ENCODE measurements at regions not wholly inside any gene's neighbourhood (a gene's known extent, or its start where the extent isn't known, plus 50 kb on each side); places are given as distances from the start of the nearest gene placed in this dataset.

GRCh38 chr1:177571485-177572076 is 398.3 kb downstream of the SEC16B start:
- no peak overlapping the region for H3K4me3 ChIP-seq (ENCODE audit: low read depth, low read length)
- H3K27me3 ChIP-seq (ENCODE audit: control insufficient read depth, insufficient read depth, low read length): no peaks in the 10 kb centered on the region
- H3K27ac ChIP-seq (ENCODE audit: low read depth, low read length): no peak overlapping the region

GRCh38 chr1:177571076-177571475 is 398.8 kb downstream of the SEC16B start:
- no peak overlapping the region for H3K27ac ChIP-seq (ENCODE audit: low read depth, low read length)
- no peaks in the 10 kb centered on the region for H3K27me3 ChIP-seq (ENCODE audit: control insufficient read depth, insufficient read depth, low read length)
- no peak overlapping the region for H3K9ac ChIP-seq (ENCODE audit: low read depth, low read length)
- no peaks in the 10 kb centered on the region for H3K9me3 ChIP-seq (ENCODE audit: control insufficient read depth, insufficient read depth, low read length)
- H3K4me1 ChIP-seq (ENCODE audit: control insufficient read depth, insufficient read depth, low read length): no peaks in the 10 kb centered on the region
- no peaks in the 10 kb centered on the region for H3K36me3 ChIP-seq (ENCODE audit: control insufficient read depth, insufficient read depth, low read length)
- no peak overlapping the region for H3K4me3 ChIP-seq (ENCODE audit: low read depth, low read length)

More at GRCh38 chr1:177571485-177572076, 398.3 kb downstream of the SEC16B start:
- Histone ChIP-seq H3K9ac (ENCODE audit: low read depth, low read length) (no peak overlapping the region), H3K36me3 (ENCODE audit: control insufficient read depth, insufficient read depth, low read length) (no peaks in the 10 kb centered on the region), H3K9me3 (ENCODE audit: control insufficient read depth, insufficient read depth, low read length) (no peaks in the 10 kb centered on the region), H3K4me1 (ENCODE audit: control insufficient read depth, insufficient read depth, low read length) (no peaks in the 10 kb centered on the region)

- Histone ChIP-seq H3K9ac (ENCODE audit: low read depth, low read length) (no peak overlapping the region), H3K27me3 (ENCODE audit: control insufficient read depth, insufficient read depth, low read length) (no peaks in the 10 kb centered on the region), H3K4me3 (ENCODE audit: low read depth, low read length) (no peak overlapping the region), H3K36me3 (ENCODE audit: control insufficient read depth, insufficient read depth, low read length) (no peaks in the 10 kb centered on the region), H3K9me3 (ENCODE audit: control insufficient read depth, insufficient read depth, low read length) (no peaks in the 10 kb centered on the region), H3K4me1 (ENCODE audit: control insufficient read depth, insufficient read depth, low read length) (no peaks in the 10 kb centered on the region), H3K27ac (ENCODE audit: low read depth, low read length) (no peak overlapping the region)
These were observed 398.7 kb downstream of the BRINP2 start for GRCh38 chr1:177569476-177569875.

GRCh38 chr1:177568622-177569021 is 397.9 kb downstream of the BRINP2 start:
- Histone ChIP-seq H3K27me3 (ENCODE audit: control insufficient read depth, insufficient read depth, low read length) (no peaks in the 10 kb centered on the region), H3K4me1 (ENCODE audit: control insufficient read depth, insufficient read depth, low read length) (no peaks in the 10 kb centered on the region), H3K9ac (ENCODE audit: low read depth, low read length) (no peak overlapping the region), H3K4me3 (ENCODE audit: low read depth, low read length) (no peak overlapping the region), H3K36me3 (ENCODE audit: control insufficient read depth, insufficient read depth, low read length) (no peaks in the 10 kb centered on the region), H3K27ac (ENCODE audit: low read depth, low read length) (no peak overlapping the region), H3K9me3 (ENCODE audit: control insufficient read depth, insufficient read depth, low read length) (no peaks in the 10 kb centered on the region)

- Histone ChIP-seq H3K36me3 (ENCODE audit: control insufficient read depth, insufficient read depth, low read length) (no peaks in the 10 kb centered on the region), H3K4me1 (ENCODE audit: control insufficient read depth, insufficient read depth, low read length) (no peaks in the 10 kb centered on the region), H3K27me3 (ENCODE audit: control insufficient read depth, insufficient read depth, low read length) (no peaks in the 10 kb centered on the region), H3K9me3 (ENCODE audit: control insufficient read depth, insufficient read depth, low read length) (no peaks in the 10 kb centered on the region), H3K9ac (ENCODE audit: low read depth, low read length) (no peak overlapping the region), H3K27ac (ENCODE audit: low read depth, low read length) (no peak overlapping the region), H3K4me3 (ENCODE audit: low read depth, low read length) (no peak overlapping the region)
These were observed 396.6 kb downstream of the BRINP2 start for GRCh38 chr1:177567393-177567792.

GRCh38 chr1:177566495-177566894 is 395.7 kb downstream of the BRINP2 start:
- Histone ChIP-seq H3K27me3 (ENCODE audit: control insufficient read depth, insufficient read depth, low read length) (no peaks in the 10 kb centered on the region), H3K36me3 (ENCODE audit: control insufficient read depth, insufficient read depth, low read length) (no peaks in the 10 kb centered on the region), H3K27ac (ENCODE audit: low read depth, low read length) (no peak overlapping the region), H3K4me1 (ENCODE audit: control insufficient read depth, insufficient read depth, low read length) (no peaks in the 10 kb centered on the region), H3K9ac (ENCODE audit: low read depth, low read length) (no peak overlapping the region), H3K9me3 (ENCODE audit: control insufficient read depth, insufficient read depth, low read length) (no peaks in the 10 kb centered on the region), H3K4me3 (ENCODE audit: low read depth, low read length) (no peak overlapping the region)

GRCh38 chr1:177561436-177561835 is 390.7 kb downstream of the BRINP2 start:
- no peaks in the 10 kb centered on the region for H3K9me3 ChIP-seq (ENCODE audit: control insufficient read depth, insufficient read depth, low read length)
- H3K27ac ChIP-seq (ENCODE audit: low read depth, low read length): no peak overlapping the region
- no peak overlapping the region for H3K9ac ChIP-seq (ENCODE audit: low read depth, low read length)
- H3K36me3 ChIP-seq (ENCODE audit: control insufficient read depth, insufficient read depth, low read length): no peaks in the 10 kb centered on the region
- H3K4me1 ChIP-seq (ENCODE audit: control insufficient read depth, insufficient read depth, low read length): no peaks in the 10 kb centered on the region
- no peak overlapping the region for H3K4me3 ChIP-seq (ENCODE audit: low read depth, low read length)
- no peaks in the 10 kb centered on the region for H3K27me3 ChIP-seq (ENCODE audit: control insufficient read depth, insufficient read depth, low read length)

- Histone ChIP-seq H3K9me3 (ENCODE audit: control insufficient read depth, insufficient read depth, low read length) (no peaks in the 10 kb centered on the region), H3K27me3 (ENCODE audit: control insufficient read depth, insufficient read depth, low read length) (no peaks in the 10 kb centered on the region), H3K36me3 (ENCODE audit: control insufficient read depth, insufficient read depth, low read length) (no peaks in the 10 kb centered on the region), H3K27ac (ENCODE audit: low read depth, low read length) (no peak overlapping the region), H3K4me3 (ENCODE audit: low read depth, low read length) (no peak overlapping the region), H3K9ac (ENCODE audit: low read depth, low read length) (no peak overlapping the region), H3K4me1 (ENCODE audit: control insufficient read depth, insufficient read depth, low read length) (no peaks in the 10 kb centered on the region)
These were observed 387.6 kb downstream of the BRINP2 start for GRCh38 chr1:177558372-177558771.

GRCh38 chr1:177556163-177556562 is 385.4 kb downstream of the BRINP2 start:
- Histone ChIP-seq H3K4me3 (ENCODE audit: low read depth, low read length) (no peak overlapping the region), H3K27ac (ENCODE audit: low read depth, low read length) (no peak overlapping the region), H3K27me3 (ENCODE audit: control insufficient read depth, insufficient read depth, low read length) (no peaks in the 10 kb centered on the region), H3K4me1 (ENCODE audit: control insufficient read depth, insufficient read depth, low read length) (no peaks in the 10 kb centered on the region), H3K9me3 (ENCODE audit: control insufficient read depth, insufficient read depth, low read length) (no peaks in the 10 kb centered on the region), H3K9ac (ENCODE audit: low read depth, low read length) (no peak overlapping the region), H3K36me3 (ENCODE audit: control insufficient read depth, insufficient read depth, low read length) (no peaks in the 10 kb centered on the region)

GRCh38 chr1:177547200-177547599 is 376.4 kb downstream of the BRINP2 start:
- no peaks in the 10 kb centered on the region for H3K4me1 ChIP-seq (ENCODE audit: control insufficient read depth, insufficient read depth, low read length)

GRCh38 chr1:177546346-177546745 is 375.6 kb downstream of the BRINP2 start:
- no peak overlapping the region for H3K4me3 ChIP-seq (ENCODE audit: low read depth, low read length)
- no peaks in the 10 kb centered on the region for H3K9me3 ChIP-seq (ENCODE audit: control insufficient read depth, insufficient read depth, low read length)
- no peaks in the 10 kb centered on the region for H3K27me3 ChIP-seq (ENCODE audit: control insufficient read depth, insufficient read depth, low read length)
- H3K36me3 ChIP-seq (ENCODE audit: control insufficient read depth, insufficient read depth, low read length): no peaks in the 10 kb centered on the region
- H3K4me1 ChIP-seq (ENCODE audit: control insufficient read depth, insufficient read depth, low read length): no peaks in the 10 kb centered on the region
- H3K9ac ChIP-seq (ENCODE audit: low read depth, low read length): no peak overlapping the region
- H3K27ac ChIP-seq (ENCODE audit: low read depth, low read length): no peak overlapping the region

More at GRCh38 chr1:177547200-177547599, 376.4 kb downstream of the BRINP2 start:
- no peak overlapping the region for H3K4me3 ChIP-seq (ENCODE audit: low read depth, low read length)
- no peaks in the 10 kb centered on the region for H3K36me3 ChIP-seq (ENCODE audit: control insufficient read depth, insufficient read depth, low read length)
- no peaks in the 10 kb centered on the region for H3K9me3 ChIP-seq (ENCODE audit: control insufficient read depth, insufficient read depth, low read length)
- H3K27ac ChIP-seq (ENCODE audit: low read depth, low read length): no peak overlapping the region
- H3K27me3 ChIP-seq (ENCODE audit: control insufficient read depth, insufficient read depth, low read length): no peaks in the 10 kb centered on the region
- no peak overlapping the region for H3K9ac ChIP-seq (ENCODE audit: low read depth, low read length)
